Activated T-helper 1 cell treated with anti-CD3 and anti-CD28 coated beads, Interleukin-12 subunit alpha, Interleukin-12 subunit beta, Interleukin-2, Interleukin-4 antibody, amounts not matched to agents 30 ng/mL and 10 ng/mL and 1 ng/mL, durations not matched to agents 14 hours and 24 hours and 36 hours (primary cell): ENCODE measurements at regions not wholly inside any gene's neighbourhood (a gene's known extent, or its start where the extent isn't known, plus 50 kb on each side); places are given as distances from the start of the nearest gene placed in this dataset.

Source experiments
- DNase-seq: peaks from one replicate; pipeline ENCODE4 v3.0.0; 2021; ENCODE audit warnings: low spot score
- H3K27ac Mint-ChIP-seq: one replicate; pipeline ENCODE4 v1.8.0; 2021; ENCODE audit warnings: mild to moderate bottlenecking, mixed read lengths
- H3K27me3 Mint-ChIP-seq: one replicate; pipeline ENCODE4 v1.8.0; 2022; ENCODE audit warnings: mild to moderate bottlenecking, moderate library complexity, mixed read lengths; ENCODE audit not compliant: insufficient read depth
- H3K36me3 Mint-ChIP-seq: one replicate; pipeline ENCODE4 v1.8.0; 2021; ENCODE audit warnings: low read depth, mixed read lengths
- H3K4me1 Mint-ChIP-seq: one replicate; pipeline ENCODE4 v1.8.0; 2021; ENCODE audit warnings: low read depth, mixed read lengths
- H3K4me3 Mint-ChIP-seq: one replicate; pipeline ENCODE4 v1.8.0; 2021; ENCODE audit warnings: mild to moderate bottlenecking, moderate library complexity, mixed read lengths
- H3K9me3 Mint-ChIP-seq: one replicate; pipeline ENCODE4 v1.8.0; 2021; ENCODE audit warnings: mixed read lengths
- intact Hi-C: fragments of 100-400 bp; cut with micrococcal nuclease; formaldehyde crosslinking; loops from one replicate; pipeline ENCODE4 v1.15.1; 2024

GRCh38 chr2:19228715-19229114 is 129.7 kb downstream of the OSR1 start:
- Mint-ChIP-seq H3K27me3 (no peaks in the 10 kb centered on the region), H3K9me3 (no peaks in the 10 kb centered on the region), H3K27ac (no peak overlapping the region), H3K4me3 (no peak overlapping the region), H3K4me1 (no peaks in the 10 kb centered on the region), H3K36me3 (no peaks in the 10 kb centered on the region)
- intact Hi-C loops: no loop called here
- no peak for DNase-seq

GRCh38 chr2:19228181-19228593 is 130.2 kb downstream of the OSR1 start:
- Mint-ChIP-seq H3K4me3 (no peak overlapping the region), H3K4me1 (no peaks in the 10 kb centered on the region), H3K9me3 (no peaks in the 10 kb centered on the region), H3K27ac (no peak overlapping the region), H3K27me3 (no peaks in the 10 kb centered on the region), H3K36me3 (no peaks in the 10 kb centered on the region)
- intact Hi-C loops: no loop called here
- no peak for DNase-seq

GRCh38 chr2:19226871-19227270 is 131.6 kb downstream of the OSR1 start:
- Mint-ChIP-seq H3K36me3 (no peaks in the 10 kb centered on the region), H3K27ac (no peak overlapping the region), H3K27me3 (no peaks in the 10 kb centered on the region), H3K4me1 (no peaks in the 10 kb centered on the region), H3K9me3 (no peaks in the 10 kb centered on the region), H3K4me3 (no peak overlapping the region)
- intact Hi-C loops: no loop called here
- DNase-seq: no peak

- no peaks in the 10 kb centered on the region for H3K4me1 Mint-ChIP-seq
- intact Hi-C loops: no loop called here
- H3K36me3 Mint-ChIP-seq: no peaks in the 10 kb centered on the region
- H3K9me3 Mint-ChIP-seq: no peaks in the 10 kb centered on the region
- no peak for DNase-seq
- no peak overlapping the region for H3K4me3 Mint-ChIP-seq
- no peaks in the 10 kb centered on the region for H3K27me3 Mint-ChIP-seq
- no peak overlapping the region for H3K27ac Mint-ChIP-seq
Observed at GRCh38 chr2:19226386-19226785, 132.0 kb downstream of the OSR1 start.

- no peaks in the 10 kb centered on the region for H3K4me1 Mint-ChIP-seq
- intact Hi-C loops: no loop called here
- no peak overlapping the region for H3K27ac Mint-ChIP-seq
- H3K27me3 Mint-ChIP-seq: no peaks in the 10 kb centered on the region
- no peak for DNase-seq
- no peak overlapping the region for H3K4me3 Mint-ChIP-seq
- H3K9me3 Mint-ChIP-seq: no peaks in the 10 kb centered on the region
- H3K36me3 Mint-ChIP-seq: no peaks in the 10 kb centered on the region
Observed at GRCh38 chr2:19225931-19226330, 132.5 kb downstream of the OSR1 start.

GRCh38 chr2:19225126-19225525 is 133.3 kb downstream of the OSR1 start:
- Mint-ChIP-seq H3K27ac (no peak overlapping the region), H3K4me1 (no peaks in the 10 kb centered on the region), H3K36me3 (no peaks in the 10 kb centered on the region), H3K9me3 (no peaks in the 10 kb centered on the region), H3K27me3 (no peaks in the 10 kb centered on the region), H3K4me3 (no peak overlapping the region)
- intact Hi-C loops: no loop called here
- DNase-seq: no peak

- no peak for DNase-seq
- H3K4me3 Mint-ChIP-seq: no peak overlapping the region
- H3K4me1 Mint-ChIP-seq: no peaks in the 10 kb centered on the region
- H3K27ac Mint-ChIP-seq: no peak overlapping the region
- H3K36me3 Mint-ChIP-seq: no peaks in the 10 kb centered on the region
- intact Hi-C loops: no loop called here
- no peaks in the 10 kb centered on the region for H3K9me3 Mint-ChIP-seq
- no peaks in the 10 kb centered on the region for H3K27me3 Mint-ChIP-seq
Observed at GRCh38 chr2:19224486-19224885, 133.9 kb downstream of the OSR1 start.

GRCh38 chr2:19224011-19224410 is 134.4 kb downstream of the OSR1 start:
- Mint-ChIP-seq H3K4me3 (no peak overlapping the region), H3K4me1 (no peaks in the 10 kb centered on the region), H3K27me3 (no peaks in the 10 kb centered on the region), H3K9me3 (no peaks in the 10 kb centered on the region), H3K36me3 (no peaks in the 10 kb centered on the region), H3K27ac (no peak overlapping the region)
- intact Hi-C loops: no loop called here
- no peak for DNase-seq

- Mint-ChIP-seq H3K9me3 (no peaks in the 10 kb centered on the region), H3K27me3 (peaks cover 5% of the 10 kb centered on the region), H3K4me3 (no peak overlapping the region), H3K27ac (no peak overlapping the region), H3K4me1 (no peaks in the 10 kb centered on the region), H3K36me3 (no peaks in the 10 kb centered on the region)
- intact Hi-C loops: no loop called here
- DNase-seq: no peak
Observed at GRCh38 chr2:19219060-19219459, 139.4 kb downstream of the OSR1 start.

GRCh38 chr2:19218166-19218565 is 140.3 kb downstream of the OSR1 start:
- Mint-ChIP-seq H3K27ac (no peak overlapping the region), H3K4me3 (no peak overlapping the region), H3K4me1 (no peaks in the 10 kb centered on the region), H3K36me3 (no peaks in the 10 kb centered on the region), H3K27me3 (peaks cover 5% of the 10 kb centered on the region), H3K9me3 (no peaks in the 10 kb centered on the region)
- DNase-seq: no peak
- intact Hi-C loops: no loop called here

- DNase-seq: no peak
- H3K27me3 Mint-ChIP-seq: peaks cover 5% of the 10 kb centered on the region
- intact Hi-C loops: no loop called here
- H3K27ac Mint-ChIP-seq: no peak overlapping the region
- H3K9me3 Mint-ChIP-seq: no peaks in the 10 kb centered on the region
- H3K4me3 Mint-ChIP-seq: no peak overlapping the region
- no peaks in the 10 kb centered on the region for H3K4me1 Mint-ChIP-seq
- no peaks in the 10 kb centered on the region for H3K36me3 Mint-ChIP-seq
Observed at GRCh38 chr2:19216676-19217602, 141.5 kb downstream of the OSR1 start.

GRCh38 chr2:19216238-19216637 is 142.2 kb downstream of the OSR1 start:
- no peak for DNase-seq
- no peaks in the 10 kb centered on the region for H3K4me1 Mint-ChIP-seq
- no peaks in the 10 kb centered on the region for H3K9me3 Mint-ChIP-seq

GRCh38 chr2:19214682-19215391 is 143.6 kb downstream of the OSR1 start:
- Mint-ChIP-seq H3K4me1 (no peaks in the 10 kb centered on the region), H3K27ac (no peak overlapping the region), H3K4me3 (no peak overlapping the region), H3K36me3 (no peaks in the 10 kb centered on the region), H3K9me3 (no peaks in the 10 kb centered on the region), H3K27me3 (peaks cover 5% of the 10 kb centered on the region)
- intact Hi-C loops: no loop called here
- no peak for DNase-seq

More at GRCh38 chr2:19216238-19216637, 142.2 kb downstream of the OSR1 start:
- peaks cover 5% of the 10 kb centered on the region for H3K27me3 Mint-ChIP-seq
- intact Hi-C loops: no loop called here
- H3K36me3 Mint-ChIP-seq: no peaks in the 10 kb centered on the region
- no peak overlapping the region for H3K4me3 Mint-ChIP-seq
- H3K27ac Mint-ChIP-seq: no peak overlapping the region
